ENCODE measurements at regions not wholly inside any gene's neighbourhood (a gene's known extent, or its start where the extent isn't known, plus 50 kb on each side); places are given as distances from the start of the nearest gene placed in this dataset.

- ATAC-seq (ENCODE audit: low read depth) (no peak), DNase-seq (ENCODE audit: low spot score) (no peak)
- H3K36me3 ChIP-seq (ENCODE audit: low read depth), result no peaks in the 10 kb centered on the region
- no peak overlapping the region for H3K27ac ChIP-seq (ENCODE audit: poor library complexity, severe bottlenecking)
- H3K4me3 ChIP-seq (ENCODE audit: severe bottlenecking), result no peak overlapping the region
- TF ChIP-seq CTCF (IDR thresholded peaks at IDR 0.05; ENCODE audit: poor library complexity, severe bottlenecking), result no peak
- H3K27me3 ChIP-seq (ENCODE audit: insufficient read depth, poor library complexity, severe bottlenecking), result no peaks in the 10 kb centered on the region
- no peaks in the 10 kb centered on the region for H3K9me3 ChIP-seq (ENCODE audit: severe bottlenecking)
- H3K4me1 ChIP-seq (ENCODE audit: insufficient read depth, poor library complexity, severe bottlenecking), result no peaks in the 10 kb centered on the region
These were observed 512.5 kb downstream of the BCKDHB start for GRCh38 chr6:80618953-80619352.

- no peak for TF ChIP-seq CTCF (IDR thresholded peaks at IDR 0.05; ENCODE audit: poor library complexity, severe bottlenecking)
- peak; percentile 80 for ATAC-seq (ENCODE audit: low read depth)
- no peak for DNase-seq (ENCODE audit: low spot score)
- H3K27me3 ChIP-seq (ENCODE audit: insufficient read depth, poor library complexity, severe bottlenecking), result no peaks in the 10 kb centered on the region
- no peak overlapping the region for H3K4me3 ChIP-seq (ENCODE audit: severe bottlenecking)
- peaks cover 31% of the 10 kb centered on the region for H3K4me1 ChIP-seq (ENCODE audit: insufficient read depth, poor library complexity, severe bottlenecking)
- no peaks in the 10 kb centered on the region for H3K9me3 ChIP-seq (ENCODE audit: severe bottlenecking)
- no peaks in the 10 kb centered on the region for H3K36me3 ChIP-seq (ENCODE audit: low read depth)
- H3K27ac ChIP-seq (ENCODE audit: poor library complexity, severe bottlenecking), result peak overlapping the region; percentile 11
These were observed 504.4 kb downstream of the BCKDHB start for GRCh38 chr6:80610846-80611245.

GRCh38 chr6:80608881-80609280 is 502.4 kb downstream of the BCKDHB start:
- Histone ChIP-seq H3K27me3 (ENCODE audit: insufficient read depth, poor library complexity, severe bottlenecking) (no peaks in the 10 kb centered on the region), H3K4me3 (ENCODE audit: severe bottlenecking) (no peak overlapping the region), H3K4me1 (ENCODE audit: insufficient read depth, poor library complexity, severe bottlenecking) (peaks cover 37% of the 10 kb centered on the region), H3K36me3 (ENCODE audit: low read depth) (no peaks in the 10 kb centered on the region), H3K27ac (ENCODE audit: poor library complexity, severe bottlenecking) (peak overlapping the region; percentile 30), H3K9me3 (ENCODE audit: severe bottlenecking) (no peaks in the 10 kb centered on the region)
- no peak for ATAC-seq (ENCODE audit: low read depth)
- no peak for TF ChIP-seq CTCF (IDR thresholded peaks at IDR 0.05; ENCODE audit: poor library complexity, severe bottlenecking)
- DNase-seq (ENCODE audit: low spot score), result no peak

GRCh38 chr6:80607811-80608391 is 501.4 kb downstream of the BCKDHB start:
- ATAC-seq (ENCODE audit: low read depth) (peak; percentile 74), DNase-seq (ENCODE audit: low spot score) (no peak)
- Histone ChIP-seq H3K4me3 (ENCODE audit: severe bottlenecking) (no peak overlapping the region), H3K9me3 (ENCODE audit: severe bottlenecking) (no peaks in the 10 kb centered on the region), H3K4me1 (ENCODE audit: insufficient read depth, poor library complexity, severe bottlenecking) (peaks cover 37% of the 10 kb centered on the region), H3K36me3 (ENCODE audit: low read depth) (no peaks in the 10 kb centered on the region), H3K27ac (ENCODE audit: poor library complexity, severe bottlenecking) (peak overlapping the region; percentile 30), H3K27me3 (ENCODE audit: insufficient read depth, poor library complexity, severe bottlenecking) (no peaks in the 10 kb centered on the region)
- TF ChIP-seq CTCF (IDR thresholded peaks at IDR 0.05; ENCODE audit: poor library complexity, severe bottlenecking), result no peak

- Histone ChIP-seq H3K27ac (ENCODE audit: poor library complexity, severe bottlenecking) (no peak overlapping the region), H3K4me3 (ENCODE audit: severe bottlenecking) (no peak overlapping the region), H3K4me1 (ENCODE audit: insufficient read depth, poor library complexity, severe bottlenecking) (peaks cover 27% of the 10 kb centered on the region), H3K36me3 (ENCODE audit: low read depth) (no peaks in the 10 kb centered on the region), H3K9me3 (ENCODE audit: severe bottlenecking) (no peaks in the 10 kb centered on the region), H3K27me3 (ENCODE audit: insufficient read depth, poor library complexity, severe bottlenecking) (no peaks in the 10 kb centered on the region)
- no peak for DNase-seq (ENCODE audit: low spot score)
- peak; percentile 59 for ATAC-seq (ENCODE audit: low read depth)
- peak; percentile 84 for TF ChIP-seq CTCF (IDR thresholded peaks at IDR 0.05; ENCODE audit: poor library complexity, severe bottlenecking)
These were observed 498.9 kb downstream of the BCKDHB start for GRCh38 chr6:80605165-80605989.
